Smooth muscle cell (in vitro differentiated cells): ENCODE measurements at regions not wholly inside any gene's neighbourhood (a gene's known extent, or its start where the extent isn't known, plus 50 kb on each side); places are given as distances from the start of the nearest gene placed in this dataset.

ENCODE experiments used
- DNase-seq: peaks from one replicate; lab custom pipeline; 2025; ENCODE audit not compliant: unreplicated experiment; lab: John Stamatoyannopoulos, UW
- H2AFZ ChIP-seq: fragments of 200-600 bp; sonication (generic); 2 replicates; pipeline ENCODE4 v1.6.0; 2016; ENCODE audit warnings: antibody characterized with exemption, low read depth, mild to moderate bottlenecking
- H3F3A ChIP-seq: fragments of 200-600 bp; sonication (generic); 2 replicates; pipeline ENCODE4 v1.6.0; 2017; ENCODE audit warnings: antibody characterized with exemption, low read depth
- H3K27ac ChIP-seq: fragments of 200-600 bp; sonication (generic); 2 replicates; pipeline ENCODE4 v1.5.1; 2016; ENCODE audit warnings: low read depth, mild to moderate bottlenecking
- H3K27me3 ChIP-seq: fragments of 200-600 bp; sonication (generic); 2 replicates; pipeline ENCODE4 v1.6.1; 2016; ENCODE audit warnings: low read depth, mild to moderate bottlenecking
- H3K36me3 ChIP-seq: fragments of 200-600 bp; sonication (generic); 2 replicates; pipeline ENCODE4 v1.5.1; 2016; ENCODE audit warnings: low read depth
- H3K4me1 ChIP-seq: fragments of 200-600 bp; sonication (generic); 2 replicates; pipeline ENCODE4 v1.5.1; 2016; ENCODE audit warnings: low read depth
- H3K4me2 ChIP-seq: fragments of 200-600 bp; sonication (generic); 2 replicates; pipeline ENCODE4 v1.6.0; 2016; ENCODE audit warnings: mild to moderate bottlenecking
- H3K4me3 ChIP-seq: fragments of 200-600 bp; sonication (generic); 2 replicates; pipeline ENCODE4 v1.5.1; 2016; ENCODE audit warnings: mild to moderate bottlenecking
- H3K79me2 ChIP-seq: fragments of 200-600 bp; sonication (generic); 2 replicates; pipeline ENCODE4 v1.6.0; 2016; ENCODE audit warnings: low read depth, mild to moderate bottlenecking
- H3K9ac ChIP-seq: fragments of 200-600 bp; sonication (generic); 2 replicates; pipeline ENCODE4 v1.6.0; 2016; ENCODE audit warnings: low read depth
- H3K9me3 ChIP-seq: fragments of 200-600 bp; sonication (generic); replicated peaks from 2 replicates; pipeline ENCODE4 v1.5.1; 2016; ENCODE audit warnings: low read depth
- H4K20me1 ChIP-seq: fragments of 200-600 bp; sonication (generic); 2 replicates; pipeline ENCODE4 v1.6.0; 2016; ENCODE audit warnings: low read depth
- WGBS: methylation state at CpG from one replicate; pipeline ENCODE4 v1.1.7; 2016; ENCODE audit warnings: low lambda C conversion rate; 5-methylcytosine and 5-hydroxymethylcytosine counted together
- TF ChIP-seq, protein P1 (sequence below): fragments of 200-600 bp; sonication (generic); IDR thresholded peaks from 2 replicates; pipeline ENCODE4 v1.5.1; 2017; ENCODE audit warnings: borderline replicate concordance, mild to moderate bottlenecking, antibody characterized with exemption; ENCODE audit not compliant: insufficient read depth, poor library complexity, severe bottlenecking

DNA sequence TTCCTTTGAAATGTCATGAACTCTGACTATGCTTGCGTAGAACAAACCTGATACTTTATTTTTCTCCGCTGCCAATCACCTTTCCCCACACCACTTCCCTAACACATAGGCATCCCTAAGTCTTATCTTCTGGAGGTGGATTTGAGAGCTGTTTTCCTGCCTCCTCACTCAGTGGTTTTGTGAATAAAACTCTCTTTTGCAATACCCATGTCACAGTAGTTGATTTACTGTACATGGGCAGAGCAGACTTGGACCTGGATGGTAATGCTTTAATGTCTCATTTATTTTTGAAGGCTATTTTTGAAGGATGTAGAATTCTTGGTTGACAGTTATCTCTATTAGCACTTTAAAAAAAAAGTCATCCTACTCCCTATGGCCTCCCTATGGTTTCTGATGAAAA is 881.8 kb downstream of the SLITRK5 start:
- Histone ChIP-seq H3K27ac (no peak overlapping the region), H3K4me1 (no peaks in the 10 kb centered on the region), H3K79me2 (no peaks in the 10 kb centered on the region), H2AFZ (no peak overlapping the region), H3K4me3 (no peak overlapping the region), H3K9me3 (no peaks in the 10 kb centered on the region), H3K36me3 (no peaks in the 10 kb centered on the region), H3K4me2 (no peak overlapping the region), H3K9ac (no peak overlapping the region), H3K27me3 (no peaks in the 10 kb centered on the region), H4K20me1 (no peaks in the 10 kb centered on the region), H3F3A (no peaks in the 10 kb centered on the region)
- no peak for DNase-seq
- TF ChIP-seq, protein P1, sequence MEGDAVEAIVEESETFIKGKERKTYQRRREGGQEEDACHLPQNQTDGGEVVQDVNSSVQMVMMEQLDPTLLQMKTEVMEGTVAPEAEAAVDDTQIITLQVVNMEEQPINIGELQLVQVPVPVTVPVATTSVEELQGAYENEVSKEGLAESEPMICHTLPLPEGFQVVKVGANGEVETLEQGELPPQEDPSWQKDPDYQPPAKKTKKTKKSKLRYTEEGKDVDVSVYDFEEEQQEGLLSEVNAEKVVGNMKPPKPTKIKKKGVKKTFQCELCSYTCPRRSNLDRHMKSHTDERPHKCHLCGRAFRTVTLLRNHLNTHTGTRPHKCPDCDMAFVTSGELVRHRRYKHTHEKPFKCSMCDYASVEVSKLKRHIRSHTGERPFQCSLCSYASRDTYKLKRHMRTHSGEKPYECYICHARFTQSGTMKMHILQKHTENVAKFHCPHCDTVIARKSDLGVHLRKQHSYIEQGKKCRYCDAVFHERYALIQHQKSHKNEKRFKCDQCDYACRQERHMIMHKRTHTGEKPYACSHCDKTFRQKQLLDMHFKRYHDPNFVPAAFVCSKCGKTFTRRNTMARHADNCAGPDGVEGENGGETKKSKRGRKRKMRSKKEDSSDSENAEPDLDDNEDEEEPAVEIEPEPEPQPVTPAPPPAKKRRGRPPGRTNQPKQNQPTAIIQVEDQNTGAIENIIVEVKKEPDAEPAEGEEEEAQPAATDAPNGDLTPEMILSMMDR: no peak
- WGBS: 98% methylated on average over 2 of the region's 2 CpGs

DNA sequence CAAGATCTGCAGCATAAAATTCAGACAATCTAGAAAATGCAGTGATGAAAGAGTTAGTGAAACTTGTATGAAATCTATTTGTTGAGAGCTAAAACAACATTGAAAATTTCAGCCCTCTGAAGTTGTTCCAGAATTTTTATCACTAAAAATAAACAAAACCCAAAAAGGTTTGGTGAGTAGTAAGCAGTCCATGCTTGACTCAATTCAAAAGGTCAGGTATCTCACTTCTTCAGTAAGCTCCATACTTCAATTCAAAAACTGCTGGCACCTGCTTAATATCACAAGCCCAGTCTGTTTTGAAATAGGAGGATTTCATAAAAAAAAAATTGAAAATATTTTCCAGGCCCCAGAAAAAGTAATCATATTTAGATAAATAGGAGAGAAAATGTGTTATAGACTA is 894.4 kb downstream of the SLITRK5 start:
- H3K4me1 ChIP-seq: no peaks in the 10 kb centered on the region
- H4K20me1 ChIP-seq: no peaks in the 10 kb centered on the region
- H3K9ac ChIP-seq: no peak overlapping the region
- no peak overlapping the region for H3K4me3 ChIP-seq
- H3K36me3 ChIP-seq: no peaks in the 10 kb centered on the region
- H2AFZ ChIP-seq: no peak overlapping the region
- no peak overlapping the region for H3K4me2 ChIP-seq
- DNase-seq: no peak
- no peaks in the 10 kb centered on the region for H3F3A ChIP-seq
- no peaks in the 10 kb centered on the region for H3K27me3 ChIP-seq
- TF ChIP-seq, protein P1: no peak
- no peaks in the 10 kb centered on the region for H3K79me2 ChIP-seq
- H3K27ac ChIP-seq: no peak overlapping the region
- no peaks in the 10 kb centered on the region for H3K9me3 ChIP-seq

DNA sequence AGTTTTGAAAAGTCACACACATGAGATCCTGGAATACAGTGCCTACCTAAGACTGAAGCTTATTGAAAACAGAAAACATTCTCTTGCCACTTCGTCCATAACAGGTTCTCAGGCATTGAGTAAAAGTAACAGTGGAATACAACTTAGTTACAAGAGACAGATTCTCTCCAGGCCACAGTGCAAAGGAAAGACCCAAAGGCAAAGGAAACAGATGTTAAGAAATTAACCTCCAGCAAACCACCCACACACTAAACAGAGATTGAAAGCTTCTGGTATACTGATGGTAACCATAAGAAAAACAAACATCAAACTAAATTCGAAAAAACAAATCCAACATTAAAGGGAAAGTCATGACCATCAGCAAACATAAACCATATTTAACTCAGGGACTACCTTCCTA is 914.7 kb downstream of the SLITRK5 start:
- H3K9ac ChIP-seq: no peak overlapping the region
- no peaks in the 10 kb centered on the region for H3K79me2 ChIP-seq
- no peak overlapping the region for H3K4me3 ChIP-seq
- no peaks in the 10 kb centered on the region for H3K9me3 ChIP-seq
- H3F3A ChIP-seq: peaks cover 5% of the 10 kb centered on the region
- no peaks in the 10 kb centered on the region for H4K20me1 ChIP-seq
- DNase-seq: no peak
- H3K27ac ChIP-seq: peak overlapping the region; percentile 33
- no peaks in the 10 kb centered on the region for H3K27me3 ChIP-seq
- H3K36me3 ChIP-seq: no peaks in the 10 kb centered on the region
- H3K4me2 ChIP-seq: peak overlapping the region; percentile 10
- TF ChIP-seq, protein P1: no peak
- peak overlapping the region; percentile 47 for H2AFZ ChIP-seq
- WGBS: 51% methylated on average over 2 of the region's 2 CpGs
- H3K4me1 ChIP-seq: no peaks in the 10 kb centered on the region

DNA sequence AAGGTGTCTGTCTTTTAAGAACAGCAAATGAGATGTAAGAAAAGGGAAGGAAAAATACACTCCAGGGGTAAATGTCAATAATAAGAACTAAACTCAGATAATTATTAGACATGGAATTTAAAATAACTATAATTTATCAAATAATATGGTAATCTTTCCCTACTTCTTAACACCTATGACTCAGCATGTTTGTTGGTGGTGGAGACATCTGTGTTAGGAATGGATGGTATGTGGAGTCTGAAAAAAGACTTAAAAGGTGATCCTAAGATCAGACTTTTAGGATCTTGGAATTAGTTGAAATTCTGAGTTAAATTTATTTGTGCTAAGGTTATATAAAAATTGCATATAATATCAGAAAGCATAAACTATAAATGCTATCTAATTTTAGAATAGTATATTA is 915.1 kb downstream of the SLITRK5 start:
- H3K4me3 ChIP-seq: no peak overlapping the region
- DNase-seq: no peak
- peak overlapping the region; percentile 47 for H2AFZ ChIP-seq
- no peaks in the 10 kb centered on the region for H3K9me3 ChIP-seq
- TF ChIP-seq, protein P1: no peak
- no peaks in the 10 kb centered on the region for H3K36me3 ChIP-seq
- no peak overlapping the region for H3K9ac ChIP-seq
- H4K20me1 ChIP-seq: no peaks in the 10 kb centered on the region
- no peaks in the 10 kb centered on the region for H3K79me2 ChIP-seq
- H3K27me3 ChIP-seq: no peaks in the 10 kb centered on the region
- H3K4me1 ChIP-seq: no peaks in the 10 kb centered on the region
- H3K27ac ChIP-seq: peak overlapping the region; percentile 33
- H3K4me2 ChIP-seq: peak overlapping the region; percentile 10
- H3F3A ChIP-seq: peaks cover 5% of the 10 kb centered on the region
